ENCODE measurements at regions not wholly inside any gene's neighbourhood (a gene's known extent, or its start where the extent isn't known, plus 50 kb on each side); places are given as distances from the start of the nearest gene placed in this dataset.
"Not testable (repeated sequence)": the region's sequence is repeated elsewhere in the genome, so short reads cannot be mapped to it uniquely, and the experiment has no call there.

GRCh38 chr14:106698620-106699267 is 1172.4 kb downstream of the TMEM121 start:
- TF ChIP-seq, protein P1, sequence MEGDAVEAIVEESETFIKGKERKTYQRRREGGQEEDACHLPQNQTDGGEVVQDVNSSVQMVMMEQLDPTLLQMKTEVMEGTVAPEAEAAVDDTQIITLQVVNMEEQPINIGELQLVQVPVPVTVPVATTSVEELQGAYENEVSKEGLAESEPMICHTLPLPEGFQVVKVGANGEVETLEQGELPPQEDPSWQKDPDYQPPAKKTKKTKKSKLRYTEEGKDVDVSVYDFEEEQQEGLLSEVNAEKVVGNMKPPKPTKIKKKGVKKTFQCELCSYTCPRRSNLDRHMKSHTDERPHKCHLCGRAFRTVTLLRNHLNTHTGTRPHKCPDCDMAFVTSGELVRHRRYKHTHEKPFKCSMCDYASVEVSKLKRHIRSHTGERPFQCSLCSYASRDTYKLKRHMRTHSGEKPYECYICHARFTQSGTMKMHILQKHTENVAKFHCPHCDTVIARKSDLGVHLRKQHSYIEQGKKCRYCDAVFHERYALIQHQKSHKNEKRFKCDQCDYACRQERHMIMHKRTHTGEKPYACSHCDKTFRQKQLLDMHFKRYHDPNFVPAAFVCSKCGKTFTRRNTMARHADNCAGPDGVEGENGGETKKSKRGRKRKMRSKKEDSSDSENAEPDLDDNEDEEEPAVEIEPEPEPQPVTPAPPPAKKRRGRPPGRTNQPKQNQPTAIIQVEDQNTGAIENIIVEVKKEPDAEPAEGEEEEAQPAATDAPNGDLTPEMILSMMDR (IDR thresholded peaks at IDR 0.05), result not testable (repeated sequence)
- not testable (repeated sequence) for TF ChIP-seq POLR2A (IDR thresholded peaks at IDR 0.05)

Data from testis (tissue), 2 donors.